H9 (cell line): ENCODE measurements at regions not wholly inside any gene's neighbourhood (a gene's known extent, or its start where the extent isn't known, plus 50 kb on each side); places are given as distances from the start of the nearest gene placed in this dataset.

Experiments
- DNase-seq: peaks from one replicate; pipeline ENCODE4 v3.0.0-alpha.2; 2017
- H2AFZ ChIP-seq: one replicate; pipeline ENCODE4 v1.6.1; 2013; ENCODE audit warnings: mild to moderate bottlenecking, low read length, control low read depth, moderate library complexity
- H2AK5ac ChIP-seq: 2 replicates; pipeline ENCODE4 v1.6.1; 2013; ENCODE audit warnings: low read length, control low read depth, mixed read lengths; ENCODE audit not compliant: insufficient read length
- H2BK120ac ChIP-seq: one replicate; pipeline ENCODE4 v1.6.1; 2013; ENCODE audit warnings: low read depth, mild to moderate bottlenecking, low read length, control low read depth, inconsistent platforms; ENCODE audit not compliant: poor library complexity, severe bottlenecking
- H2BK12ac ChIP-seq: 2 replicates; pipeline ENCODE4 v1.6.1; 2013; ENCODE audit warnings: low read length, control low read depth, mixed read lengths, low read depth; ENCODE audit not compliant: insufficient read length
- H2BK15ac ChIP-seq: 2 replicates; pipeline ENCODE4 v1.6.1; 2013; ENCODE audit warnings: low read depth, low read length, control low read depth
- H2BK20ac ChIP-seq: one replicate; pipeline ENCODE4 v1.6.1; 2013; ENCODE audit warnings: low read depth, mild to moderate bottlenecking, low read length, control low read depth, inconsistent platforms; ENCODE audit not compliant: poor library complexity, severe bottlenecking
- H2BK5ac ChIP-seq: 2 replicates; pipeline ENCODE4 v1.6.1; 2013; ENCODE audit warnings: low read length, control low read depth, mixed read lengths; ENCODE audit not compliant: insufficient read length
- H3K14ac ChIP-seq: 2 replicates; pipeline ENCODE4 v1.6.1; 2013; ENCODE audit warnings: low read length, control low read depth; ENCODE audit not compliant: insufficient read depth
- H3K18ac ChIP-seq: 2 replicates; pipeline ENCODE4 v1.6.1; 2013; ENCODE audit warnings: low read depth, mild to moderate bottlenecking, mixed read lengths, low read length, control low read depth; ENCODE audit not compliant: insufficient read length
- H3K23ac ChIP-seq: 2 replicates; pipeline ENCODE4 v1.6.1; 2013; ENCODE audit warnings: low read length, control low read depth, mixed read lengths, low read depth; ENCODE audit not compliant: insufficient read length
- H3K23me2 ChIP-seq: 2 replicates; pipeline ENCODE4 v1.6.1; 2013; ENCODE audit warnings: low read depth, mild to moderate bottlenecking, mixed read lengths, low read length, control low read depth; ENCODE audit not compliant: insufficient read length, poor library complexity, severe bottlenecking
- H3K27ac ChIP-seq: 2 replicates; pipeline ENCODE4 v1.5.1; 2013; ENCODE audit warnings: low read length, control low read depth, mixed read lengths, low read depth; ENCODE audit not compliant: insufficient read length
- H3K27me3 ChIP-seq: 2 replicates; pipeline ENCODE4 v1.6.1; 2013; ENCODE audit warnings: low read length, control low read depth, inconsistent platforms; ENCODE audit not compliant: insufficient read depth
- H3K4ac ChIP-seq: 2 replicates; pipeline ENCODE4 v1.6.1; 2013; ENCODE audit warnings: low read depth, mild to moderate bottlenecking, control low read depth, inconsistent platforms, low read length, moderate library complexity
- H3K4me1 ChIP-seq: 2 replicates; pipeline ENCODE4 v1.6.1; 2013; ENCODE audit warnings: low read length, control low read depth, inconsistent platforms; ENCODE audit not compliant: insufficient read depth
- H3K4me2 ChIP-seq: 2 replicates; pipeline ENCODE4 v1.6.1; 2013; ENCODE audit warnings: low read length, control low read depth, mixed read lengths; ENCODE audit not compliant: insufficient read length, insufficient read depth
- H3K56ac ChIP-seq: 2 replicates; pipeline ENCODE4 v1.6.1; 2013; ENCODE audit warnings: low read depth, mild to moderate bottlenecking, mixed read lengths, low read length, control low read depth; ENCODE audit not compliant: insufficient read length
- H3K79me1 ChIP-seq: 2 replicates; pipeline ENCODE4 v1.6.1; 2013; ENCODE audit warnings: low read depth, mild to moderate bottlenecking, moderate library complexity, low read length, control low read depth, inconsistent platforms; ENCODE audit not compliant: insufficient read depth, poor library complexity, severe bottlenecking
- H3K79me2 ChIP-seq: 2 replicates; pipeline ENCODE4 v1.6.1; 2013; ENCODE audit warnings: low read length, control low read depth, inconsistent platforms; ENCODE audit not compliant: insufficient read depth
- H3K9ac ChIP-seq: 2 replicates; pipeline ENCODE4 v1.6.1; 2013; ENCODE audit warnings: low read length, control low read depth, mixed read lengths; ENCODE audit not compliant: insufficient read length; ENCODE audit errors: extremely low read depth
- H3K9me3 ChIP-seq: one replicate; pipeline ENCODE4 v1.6.1; 2013; ENCODE audit warnings: low read depth, low read length, inconsistent platforms; ENCODE audit not compliant: control insufficient read depth
- H3T11ph ChIP-seq: one replicate; pipeline ENCODE4 v1.6.1; 2013; ENCODE audit warnings: mild to moderate bottlenecking, low read length, control low read depth, inconsistent platforms
- H4K20me1 ChIP-seq: one replicate; pipeline ENCODE4 v1.6.1; 2013; ENCODE audit not compliant: control insufficient read depth, insufficient read length, insufficient read depth
- H4K5ac ChIP-seq: 2 replicates; pipeline ENCODE4 v1.6.1; 2013; ENCODE audit warnings: low read depth, mild to moderate bottlenecking, mixed read lengths, low read length, control low read depth; ENCODE audit not compliant: insufficient read length
- H4K8ac ChIP-seq: replicated peaks from 2 replicates; pipeline ENCODE4 v1.6.1; 2013; ENCODE audit warnings: low read length, control low read depth, mixed read lengths, low read depth; ENCODE audit not compliant: insufficient read length
- H4K91ac ChIP-seq: 2 replicates; pipeline ENCODE4 v1.6.1; 2013; ENCODE audit warnings: low read depth, mild to moderate bottlenecking, moderate library complexity, mixed read lengths, low read length, control low read depth; ENCODE audit not compliant: insufficient read length
- H3K27ac Mint-ChIP-seq, 3 experiments: 2 replicates in 2 of 3; 3 replicates in 1 of 3; pipeline ENCODE4 v1.8.0; 2020 to 2021; ENCODE audit warnings: mixed read lengths in 3 of 3, mild to moderate bottlenecking in 1 of 3, moderate library complexity in 1 of 3
- H3K27me3 Mint-ChIP-seq: 2 replicates; pipeline ENCODE4 v1.8.0; 2021; ENCODE audit warnings: low read depth, mild to moderate bottlenecking, moderate library complexity, mixed read lengths
- H3K36me3 Mint-ChIP-seq, 3 experiments: 2 replicates in 2 of 3; 3 replicates in 1 of 3; pipeline ENCODE4 v1.8.0; 2020 to 2021; ENCODE audit warnings: low read depth in 3 of 3, mixed read lengths in 3 of 3; ENCODE audit not compliant: insufficient read depth in 1 of 3
- H3K4me1 Mint-ChIP-seq, 2 experiments: 2 replicates each; pipeline ENCODE4 v1.8.0; 2020; ENCODE audit warnings: mixed read lengths in 2 of 2
- H3K4me3 Mint-ChIP-seq, 2 experiments: 2 replicates in 1 of 2; 3 replicates in 1 of 2; pipeline ENCODE4 v1.8.0; 2020 to 2021; ENCODE audit warnings: mild to moderate bottlenecking in 2 of 2, mixed read lengths in 2 of 2, moderate library complexity in 1 of 2
- H3K9me3 Mint-ChIP-seq, 2 experiments: 2 replicates in 1 of 2; 3 replicates in 1 of 2; pipeline ENCODE4 v1.8.0; 2020; ENCODE audit warnings: mild to moderate bottlenecking in 2 of 2, mixed read lengths in 2 of 2, moderate library complexity in 1 of 2
- CTCF ChIP-seq: fragments of 200-600 bp; sonication (generic); conservative IDR thresholded peaks from 3 replicates; pipeline ENCODE4 v1.8.0; 2021; ENCODE audit warnings: antibody characterized with exemption, mild to moderate bottlenecking
- WGBS: extraction: QIAGEN DNeasy Blood & Tissue Kit; methylation state at CpG from one replicate; pipeline ENCODE4 v1.1.7; 2013; ENCODE audit warnings: missing lambda C conversion rate, low lambda C conversion rate, mixed read lengths; ENCODE audit not compliant: insufficient read length; ENCODE audit errors: extremely low coverage; 5-methylcytosine and 5-hydroxymethylcytosine counted together

GRCh38 chr2:118481299-118481698 is 366.1 kb downstream of the EN1 start:
- Histone ChIP-seq H2BK12ac (no peak overlapping the region), H2BK5ac (no peak overlapping the region), H3K4ac (no peak overlapping the region), H4K8ac (no peak overlapping the region), H3K9me3 (no peaks in the 10 kb centered on the region), H4K5ac (no peak overlapping the region), H2AK5ac (no peak overlapping the region), H2BK15ac (no peak overlapping the region), H3K23ac (no peak overlapping the region), H3T11ph (no peak overlapping the region), H3K4me1 (no peaks in the 10 kb centered on the region; the same call in 1 of the 2 replicates), H3K79me1 (no peaks in the 10 kb centered on the region), H2AFZ (no peak overlapping the region), H3K9ac (no peak overlapping the region), H2BK120ac (no peak overlapping the region), H3K27me3 (no peaks in the 10 kb centered on the region), H3K27ac (no peak overlapping the region), H3K56ac (no peak overlapping the region), H3K23me2 (no peaks in the 10 kb centered on the region), H3K4me2 (no peak overlapping the region), H3K14ac (no peak overlapping the region), H3K18ac (no peak overlapping the region), H3K79me2 (no peaks in the 10 kb centered on the region), H4K91ac (no peak overlapping the region), H2BK20ac (no peak overlapping the region), H4K20me1 (no peaks in the 10 kb centered on the region)
- Mint-ChIP-seq H3K4me3 (no peak overlapping the region), H3K27me3 (peaks cover 6% of the 10 kb centered on the region), H3K36me3 (peaks cover 0 to 2% (median 0%) of the 10 kb centered on the region in 3 experiments; a peak in 1 of 7 replicates), H3K4me1 (peaks cover 17 to 19% of the 10 kb centered on the region in 2 experiments), H3K27ac (no peak overlapping the region), H3K9me3 (peaks cover under 1% of the 10 kb centered on the region in 2 experiments)
- DNase-seq, result no peak
- TF ChIP-seq CTCF, result no peak
- WGBS, result no CpG with 5 or more reads among the region's 1 CpG
